ENCODE measurements at regions not wholly inside any gene's neighbourhood (a gene's known extent, or its start where the extent isn't known, plus 50 kb on each side); places are given as distances from the start of the nearest gene placed in this dataset.

DNA sequence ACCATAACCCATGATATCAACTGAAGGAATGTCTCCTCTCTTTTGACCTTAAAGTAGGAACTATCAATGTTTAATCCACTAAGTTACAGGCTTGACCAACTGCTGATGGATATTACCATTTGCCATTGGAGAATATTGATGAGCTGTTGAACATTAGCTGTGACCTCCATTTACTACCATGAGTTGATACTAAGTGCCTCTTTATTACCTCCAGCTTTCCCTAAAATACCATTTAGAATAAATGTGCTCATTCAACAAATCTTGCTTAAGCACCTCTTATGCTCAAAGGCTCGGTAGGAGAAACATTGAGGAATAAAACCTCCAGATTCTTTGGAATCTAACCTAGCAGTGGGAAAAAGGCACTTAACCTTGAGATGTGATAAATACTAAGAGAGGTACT lies 81.2 kb downstream of the FAM124B start:
- TF ChIP-seq BHLHE40 (IDR thresholded peaks at IDR 0.05; ENCODE audit: borderline replicate concordance): no peak
- TF ChIP-seq FOXM1 (IDR thresholded peaks at IDR 0.05; ENCODE audit: borderline replicate concordance): no peak
- TF ChIP-seq TARDBP (IDR thresholded peaks at IDR 0.05): no peak
- no peak for TF ChIP-seq SP1 (IDR thresholded peaks at IDR 0.05)
- TF ChIP-seq ZNF384 (IDR thresholded peaks at IDR 0.05): no peak
- TF ChIP-seq HDGF (IDR thresholded peaks at IDR 0.05; ENCODE audit: borderline replicate concordance): no peak
- TF ChIP-seq ELF4 (IDR thresholded peaks at IDR 0.05): no peak
- TF ChIP-seq SUZ12 (IDR thresholded peaks at IDR 0.05): no peak
- TF ChIP-seq ARNT (IDR thresholded peaks at IDR 0.05): no peak
- no peak for TF ChIP-seq NFRKB (IDR thresholded peaks at IDR 0.05)
- TF ChIP-seq, protein P1, sequence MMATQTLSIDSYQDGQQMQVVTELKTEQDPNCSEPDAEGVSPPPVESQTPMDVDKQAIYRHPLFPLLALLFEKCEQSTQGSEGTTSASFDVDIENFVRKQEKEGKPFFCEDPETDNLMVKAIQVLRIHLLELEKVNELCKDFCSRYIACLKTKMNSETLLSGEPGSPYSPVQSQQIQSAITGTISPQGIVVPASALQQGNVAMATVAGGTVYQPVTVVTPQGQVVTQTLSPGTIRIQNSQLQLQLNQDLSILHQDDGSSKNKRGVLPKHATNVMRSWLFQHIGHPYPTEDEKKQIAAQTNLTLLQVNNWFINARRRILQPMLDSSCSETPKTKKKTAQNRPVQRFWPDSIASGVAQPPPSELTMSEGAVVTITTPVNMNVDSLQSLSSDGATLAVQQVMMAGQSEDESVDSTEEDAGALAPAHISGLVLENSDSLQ (IDR thresholded peaks at IDR 0.05): no peak
- no peak for TF ChIP-seq LEF1 (IDR thresholded peaks at IDR 0.05; ENCODE audit: borderline replicate concordance)
- TF ChIP-seq FOXK2 (IDR thresholded peaks at IDR 0.05): no peak

All from HEK293T (cell line).